ENCODE measurements at regions not wholly inside any gene's neighbourhood (a gene's known extent, or its start where the extent isn't known, plus 50 kb on each side); places are given as distances from the start of the nearest gene placed in this dataset.

- H4K20me1 ChIP-seq (ENCODE audit: control insufficient read depth, extremely low read depth, insufficient read depth, low read length): no peaks in the 10 kb centered on the region
- no peak overlapping the region for H3K4me3 ChIP-seq (ENCODE audit: control insufficient read depth in 2 of 3, extremely low read depth in 1 of 3, insufficient read depth in 2 of 3, low read depth in 1 of 3, low read length in 3 of 3)
- H3K79me2 ChIP-seq (ENCODE audit: control insufficient read depth, insufficient read depth, low read length): no peaks in the 10 kb centered on the region
- no peaks in the 10 kb centered on the region for H3K9me3 ChIP-seq (ENCODE audit: control insufficient read depth, low read depth, low read length)
- H3K9ac ChIP-seq (ENCODE audit: control insufficient read depth, extremely low read depth, insufficient read depth, low read length): no peak overlapping the region
- H3K27me3 ChIP-seq (ENCODE audit: control insufficient read depth, extremely low read depth, insufficient read depth, low read length): peaks cover 4% of the 10 kb centered on the region
- H3K36me3 ChIP-seq (ENCODE audit: control insufficient read depth in 2 of 2, extremely low read depth in 1 of 2, insufficient read depth in 2 of 2, low read length in 2 of 2): no peaks in the 10 kb centered on the region
- TF ChIP-seq CTCF (optimal IDR thresholded peaks at IDR 0.05 in 1 of 3, IDR thresholded peaks at IDR 0.05 in 1 of 3, conservative IDR thresholded peaks at IDR 0.05 in 1 of 3; ENCODE audit: extremely low read depth in 1 of 3, insufficient read depth in 2 of 3, low read length in 3 of 3) (no peak), EZH2 (IDR thresholded peaks at IDR 0.05; ENCODE audit: low read length) (no peak)
- DNase-seq (ENCODE audit: low read depth, low spot score) (no peak), FAIRE-seq (no peak)
- dilution Hi-C loops (cut with MboI; ENCODE audit: extremely low pct_ligation_motif_present, low sequenced_read_pairs): no loop called here
- H3K27ac ChIP-seq (ENCODE audit: control insufficient read depth, insufficient read depth, low read length): no peak overlapping the region
- no peak overlapping the region for H2AFZ ChIP-seq (ENCODE audit: control insufficient read depth, low read length)
- H3K9me1 ChIP-seq (ENCODE audit: control insufficient read depth, extremely low read depth, insufficient read depth, low read length): no peaks in the 10 kb centered on the region
- no peak overlapping the region for H3K4me2 ChIP-seq (ENCODE audit: control insufficient read depth, extremely low read depth, insufficient read depth, low read depth, low read length)
- H3K4me1 ChIP-seq (ENCODE audit: control insufficient read depth, extremely low read depth, insufficient read depth, low read length): no peaks in the 10 kb centered on the region
These were observed 260.2 kb upstream of the UBASH3B start for GRCh38 chr11:122395282-122395681.

- Histone ChIP-seq H3K4me2 (ENCODE audit: control insufficient read depth, extremely low read depth, insufficient read depth, low read depth, low read length) (no peak overlapping the region), H2AFZ (ENCODE audit: control insufficient read depth, low read length) (no peak overlapping the region), H3K4me3 (ENCODE audit: control insufficient read depth in 2 of 3, extremely low read depth in 1 of 3, insufficient read depth in 2 of 3, low read depth in 1 of 3, low read length in 3 of 3) (no peak overlapping the region), H3K27me3 (ENCODE audit: control insufficient read depth, extremely low read depth, insufficient read depth, low read length) (peaks cover 4% of the 10 kb centered on the region), H3K36me3 (ENCODE audit: control insufficient read depth in 2 of 2, extremely low read depth in 1 of 2, insufficient read depth in 2 of 2, low read length in 2 of 2) (no peaks in the 10 kb centered on the region), H3K27ac (ENCODE audit: control insufficient read depth, insufficient read depth, low read length) (no peak overlapping the region), H3K79me2 (ENCODE audit: control insufficient read depth, insufficient read depth, low read length) (no peaks in the 10 kb centered on the region), H3K4me1 (ENCODE audit: control insufficient read depth, extremely low read depth, insufficient read depth, low read length) (no peaks in the 10 kb centered on the region), H4K20me1 (ENCODE audit: control insufficient read depth, extremely low read depth, insufficient read depth, low read length) (no peaks in the 10 kb centered on the region), H3K9ac (ENCODE audit: control insufficient read depth, extremely low read depth, insufficient read depth, low read length) (no peak overlapping the region), H3K9me1 (ENCODE audit: control insufficient read depth, extremely low read depth, insufficient read depth, low read length) (no peaks in the 10 kb centered on the region), H3K9me3 (ENCODE audit: control insufficient read depth, low read depth, low read length) (no peaks in the 10 kb centered on the region)
- no peak for TF ChIP-seq EZH2 (IDR thresholded peaks at IDR 0.05; ENCODE audit: low read length)
- no peak for TF ChIP-seq CTCF (optimal IDR thresholded peaks at IDR 0.05 in 1 of 3, IDR thresholded peaks at IDR 0.05 in 1 of 3, conservative IDR thresholded peaks at IDR 0.05 in 1 of 3; ENCODE audit: extremely low read depth in 1 of 3, insufficient read depth in 2 of 3, low read length in 3 of 3)
- FAIRE-seq (no peak), DNase-seq (ENCODE audit: low read depth, low spot score) (no peak)
- dilution Hi-C loops (cut with MboI; ENCODE audit: extremely low pct_ligation_motif_present, low sequenced_read_pairs): no loop called here
These were observed 261.2 kb upstream of the UBASH3B start for GRCh38 chr11:122394313-122394712.
